ENCODE measurements at regions not wholly inside any gene's neighbourhood (a gene's known extent, or its start where the extent isn't known, plus 50 kb on each side); places are given as distances from the start of the nearest gene placed in this dataset.

DNA sequence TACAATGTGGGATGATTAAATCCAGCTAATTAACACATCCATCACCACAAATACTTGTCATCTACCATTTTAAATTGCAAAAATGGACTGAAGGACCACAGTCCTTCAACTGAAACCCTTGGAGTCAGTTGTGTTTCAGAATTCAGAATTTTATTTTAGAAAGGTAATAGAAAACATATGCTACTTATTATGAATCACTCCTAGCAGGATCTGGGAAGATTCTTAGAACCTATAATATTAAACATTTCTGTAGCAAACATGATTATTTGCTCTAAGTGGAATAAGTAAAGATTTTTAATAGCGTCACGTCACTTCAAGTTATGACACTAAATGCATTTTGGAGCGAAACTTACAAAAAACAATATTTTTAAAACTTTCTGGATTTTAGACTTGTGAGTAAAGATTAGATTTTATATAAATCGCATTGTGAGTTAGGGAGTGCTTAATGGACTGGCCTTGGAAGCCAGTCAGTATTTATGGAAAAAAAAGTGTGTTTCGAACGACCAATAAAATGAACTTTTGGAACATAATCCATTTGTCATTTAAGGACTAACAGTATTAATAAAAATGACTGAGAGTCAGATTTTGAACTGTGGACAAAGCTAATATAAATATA lies 71.8 kb upstream of the PHACTR2 start:
- Mint-ChIP-seq H3K4me3 (no peak overlapping the region), H3K4me1 (peaks cover 42% of the 10 kb centered on the region), H3K27ac (no peak overlapping the region), H3K9me3 (no peaks in the 10 kb centered on the region), H3K36me3 (ENCODE audit: low read depth) (no peaks in the 10 kb centered on the region), H3K27me3 (ENCODE audit: insufficient read depth) (no peaks in the 10 kb centered on the region)
- no peak overlapping the region for H3K27ac ChIP-seq (ENCODE audit: low read depth, low read length)
- WGBS, 2 experiments (ENCODE audit: insufficient coverage in 1 of 2, insufficient read length in 1 of 2), result 95 to 98% methylated on average over 3 to 5 of the region's 6 CpGs
- DNase-seq, result no peak
- H3K4me3 ChIP-seq (ENCODE audit: low read length), result no peak overlapping the region
- H3K9ac ChIP-seq (ENCODE audit: extremely low read depth, low read length, poor library complexity, severe bottlenecking), result no peak overlapping the region
- H3K36me3 ChIP-seq (ENCODE audit: control insufficient read depth, insufficient read depth, low read length), result no peaks in the 10 kb centered on the region
- H3K4me1 ChIP-seq (ENCODE audit: control insufficient read depth, insufficient read depth, low read length), result peaks cover 11% of the 10 kb centered on the region
- TF ChIP-seq, protein P1, sequence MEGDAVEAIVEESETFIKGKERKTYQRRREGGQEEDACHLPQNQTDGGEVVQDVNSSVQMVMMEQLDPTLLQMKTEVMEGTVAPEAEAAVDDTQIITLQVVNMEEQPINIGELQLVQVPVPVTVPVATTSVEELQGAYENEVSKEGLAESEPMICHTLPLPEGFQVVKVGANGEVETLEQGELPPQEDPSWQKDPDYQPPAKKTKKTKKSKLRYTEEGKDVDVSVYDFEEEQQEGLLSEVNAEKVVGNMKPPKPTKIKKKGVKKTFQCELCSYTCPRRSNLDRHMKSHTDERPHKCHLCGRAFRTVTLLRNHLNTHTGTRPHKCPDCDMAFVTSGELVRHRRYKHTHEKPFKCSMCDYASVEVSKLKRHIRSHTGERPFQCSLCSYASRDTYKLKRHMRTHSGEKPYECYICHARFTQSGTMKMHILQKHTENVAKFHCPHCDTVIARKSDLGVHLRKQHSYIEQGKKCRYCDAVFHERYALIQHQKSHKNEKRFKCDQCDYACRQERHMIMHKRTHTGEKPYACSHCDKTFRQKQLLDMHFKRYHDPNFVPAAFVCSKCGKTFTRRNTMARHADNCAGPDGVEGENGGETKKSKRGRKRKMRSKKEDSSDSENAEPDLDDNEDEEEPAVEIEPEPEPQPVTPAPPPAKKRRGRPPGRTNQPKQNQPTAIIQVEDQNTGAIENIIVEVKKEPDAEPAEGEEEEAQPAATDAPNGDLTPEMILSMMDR (conservative IDR thresholded peaks at IDR 0.05), result no peak
- H3K9me3 ChIP-seq (ENCODE audit: control insufficient read depth, low read length), result no peaks in the 10 kb centered on the region
- no peaks in the 10 kb centered on the region for H3K27me3 ChIP-seq (ENCODE audit: control insufficient read depth, insufficient read depth, low read length, poor library complexity, severe bottlenecking)

DNA sequence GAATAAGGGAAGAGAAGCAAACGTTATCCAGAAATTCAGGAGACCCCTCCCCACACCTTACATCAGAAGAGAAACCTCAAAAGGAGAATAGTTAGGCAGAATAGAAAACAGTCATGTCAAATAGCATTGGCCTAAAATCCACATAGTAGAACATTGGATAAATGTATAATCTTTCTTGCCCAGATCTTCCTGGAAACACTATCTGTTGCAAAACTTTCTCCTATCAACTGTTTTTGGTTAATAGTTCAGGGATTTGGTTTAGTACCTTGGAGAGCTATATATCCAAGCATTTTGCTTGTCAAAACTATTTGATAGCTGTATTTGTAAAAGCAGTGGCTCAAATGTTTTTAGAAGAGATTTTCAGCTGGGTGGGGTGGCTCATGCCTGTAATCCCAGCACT lies 74.3 kb upstream of the PHACTR2 start:
- WGBS, 2 experiments (ENCODE audit: insufficient coverage in 1 of 2, insufficient read length in 1 of 2), result 100% methylated on average over 1 of the region's 1 CpG; no CpG with 5 or more reads in 1 of the 2 experiments
- peaks cover 10% of the 10 kb centered on the region for H3K4me1 ChIP-seq (ENCODE audit: control insufficient read depth, insufficient read depth, low read length)
- no peak overlapping the region for H3K27ac Mint-ChIP-seq
- H3K9ac ChIP-seq (ENCODE audit: extremely low read depth, low read length, poor library complexity, severe bottlenecking), result no peak overlapping the region
- no peaks in the 10 kb centered on the region for H3K36me3 ChIP-seq (ENCODE audit: control insufficient read depth, insufficient read depth, low read length)
- DNase-seq, result no peak
- no peak overlapping the region for H3K4me3 Mint-ChIP-seq
- no peaks in the 10 kb centered on the region for H3K9me3 ChIP-seq (ENCODE audit: control insufficient read depth, low read length)
- peaks cover 44% of the 10 kb centered on the region for H3K4me1 Mint-ChIP-seq
- H3K27me3 ChIP-seq (ENCODE audit: control insufficient read depth, insufficient read depth, low read length, poor library complexity, severe bottlenecking), result no peaks in the 10 kb centered on the region
- no peak overlapping the region for H3K4me3 ChIP-seq (ENCODE audit: low read length)
- no peaks in the 10 kb centered on the region for H3K36me3 Mint-ChIP-seq (ENCODE audit: low read depth)
- no peaks in the 10 kb centered on the region for H3K27me3 Mint-ChIP-seq (ENCODE audit: insufficient read depth)
- TF ChIP-seq, protein P1 (conservative IDR thresholded peaks at IDR 0.05), result no peak
- no peak overlapping the region for H3K27ac ChIP-seq (ENCODE audit: low read depth, low read length)
- H3K9me3 Mint-ChIP-seq, result no peaks in the 10 kb centered on the region

DNA sequence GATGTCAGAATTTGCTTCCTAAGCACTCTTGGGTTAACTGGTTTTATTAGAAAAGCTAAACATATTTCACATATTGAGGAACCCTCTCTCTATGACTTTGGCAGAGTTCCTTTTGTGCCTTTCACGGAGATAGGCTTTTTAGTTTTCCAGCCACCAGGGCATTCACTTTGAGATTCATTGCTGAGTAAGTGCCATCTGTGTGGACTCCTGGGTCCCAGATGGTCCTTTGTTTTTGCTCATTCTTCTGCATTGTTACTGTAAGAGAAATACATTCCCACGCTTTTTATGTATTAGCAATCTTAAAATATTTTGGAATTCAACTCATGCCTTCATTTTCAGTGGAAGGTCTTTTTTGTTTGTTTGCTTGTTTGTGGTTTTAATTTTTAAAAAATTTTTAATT lies 76.3 kb upstream of the PHACTR2 start:
- H3K9me3 Mint-ChIP-seq, result no peaks in the 10 kb centered on the region
- H3K4me1 Mint-ChIP-seq, result peaks cover 45% of the 10 kb centered on the region
- no peaks in the 10 kb centered on the region for H3K36me3 Mint-ChIP-seq (ENCODE audit: low read depth)
- no peak overlapping the region for H3K27ac Mint-ChIP-seq
- Histone ChIP-seq H3K9me3 (ENCODE audit: control insufficient read depth, low read length) (no peaks in the 10 kb centered on the region), H3K27ac (ENCODE audit: low read depth, low read length) (no peak overlapping the region), H3K27me3 (ENCODE audit: control insufficient read depth, insufficient read depth, low read length, poor library complexity, severe bottlenecking) (no peaks in the 10 kb centered on the region), H3K4me3 (ENCODE audit: low read length) (no peak overlapping the region), H3K4me1 (ENCODE audit: control insufficient read depth, insufficient read depth, low read length) (peaks cover 10% of the 10 kb centered on the region), H3K36me3 (ENCODE audit: control insufficient read depth, insufficient read depth, low read length) (no peaks in the 10 kb centered on the region), H3K9ac (ENCODE audit: extremely low read depth, low read length, poor library complexity, severe bottlenecking) (no peak overlapping the region)
- 46 to 93% methylated on average over 1 to 2 of the region's 2 CpGs for WGBS, 2 experiments (ENCODE audit: insufficient coverage in 1 of 2, insufficient read length in 1 of 2)
- no peak for DNase-seq
- TF ChIP-seq, protein P1 (conservative IDR thresholded peaks at IDR 0.05), result no peak
- H3K27me3 Mint-ChIP-seq (ENCODE audit: insufficient read depth), result no peaks in the 10 kb centered on the region
- no peak overlapping the region for H3K4me3 Mint-ChIP-seq
